ENCODE measurements at regions not wholly inside any gene's neighbourhood (a gene's known extent, or its start where the extent isn't known, plus 50 kb on each side); places are given as distances from the start of the nearest gene placed in this dataset.

- ATAC-seq: no peak
- no peak overlapping the region for H3K4me3 ChIP-seq
- no peak for DNase-seq
- no peak overlapping the region for H3K27ac ChIP-seq
- no peak for TF ChIP-seq CTCF (IDR thresholded peaks at IDR 0.05)
- H3K4me1 ChIP-seq: no peaks in the 10 kb centered on the region
- H3K36me3 ChIP-seq: no peaks in the 10 kb centered on the region
- no peaks in the 10 kb centered on the region for H3K27me3 ChIP-seq
- intact Hi-C loops (cut with DNase I): no loop called here
- H3K9me3 ChIP-seq: no peaks in the 10 kb centered on the region
These were observed 227.1 kb upstream of the KRR1 start for GRCh38 chr12:75738486-75738885.

GRCh38 chr12:75735853-75736252, 224.4 kb upstream of the KRR1 start:
- no peaks in the 10 kb centered on the region for H3K4me1 ChIP-seq
- H3K36me3 ChIP-seq: no peaks in the 10 kb centered on the region
- no peak overlapping the region for H3K27ac ChIP-seq
- ATAC-seq (no peak), DNase-seq (no peak)
- no peak overlapping the region for H3K4me3 ChIP-seq
- H3K27me3 ChIP-seq: no peaks in the 10 kb centered on the region
- no peak for TF ChIP-seq CTCF (IDR thresholded peaks at IDR 0.05)
- H3K9me3 ChIP-seq: no peaks in the 10 kb centered on the region
- intact Hi-C loops (cut with DNase I): no loop called here

- ATAC-seq (no peak), DNase-seq (no peak)
- no peaks in the 10 kb centered on the region for H3K9me3 ChIP-seq
- no peak overlapping the region for H3K4me3 ChIP-seq
- H3K27ac ChIP-seq: no peak overlapping the region
- peaks cover 4% of the 10 kb centered on the region for H3K4me1 ChIP-seq
- intact Hi-C loops (cut with DNase I): no loop called here
- TF ChIP-seq CTCF (IDR thresholded peaks at IDR 0.05): no peak
- H3K36me3 ChIP-seq: no peaks in the 10 kb centered on the region
- no peaks in the 10 kb centered on the region for H3K27me3 ChIP-seq
These were observed 217.4 kb upstream of the KRR1 start for GRCh38 chr12:75728826-75729225.

GRCh38 chr12:75727577-75727976, 216.2 kb upstream of the KRR1 start:
- Histone ChIP-seq H3K36me3 (no peaks in the 10 kb centered on the region), H3K4me1 (peaks cover 12% of the 10 kb centered on the region), H3K4me3 (no peak overlapping the region), H3K27ac (no peak overlapping the region), H3K9me3 (no peaks in the 10 kb centered on the region), H3K27me3 (no peaks in the 10 kb centered on the region)
- intact Hi-C loops (cut with DNase I): no loop called here
- no peak for TF ChIP-seq CTCF (IDR thresholded peaks at IDR 0.05)
- no peak for ATAC-seq
- no peak for DNase-seq

- ATAC-seq (no peak), DNase-seq (no peak)
- no peaks in the 10 kb centered on the region for H3K36me3 ChIP-seq
- intact Hi-C loops (cut with DNase I): no loop called here
- H3K27ac ChIP-seq: no peak overlapping the region
- TF ChIP-seq CTCF (IDR thresholded peaks at IDR 0.05): no peak
- peaks cover 25% of the 10 kb centered on the region for H3K4me1 ChIP-seq
- H3K9me3 ChIP-seq: no peaks in the 10 kb centered on the region
- H3K4me3 ChIP-seq: no peak overlapping the region
- no peaks in the 10 kb centered on the region for H3K27me3 ChIP-seq
These were observed 214.2 kb upstream of the KRR1 start for GRCh38 chr12:75725521-75726111.

- intact Hi-C loops (cut with DNase I): no loop called here
- no peak for DNase-seq
- ATAC-seq: peak; percentile 74
- peaks cover 25% of the 10 kb centered on the region for H3K4me1 ChIP-seq
- H3K27ac ChIP-seq: no peak overlapping the region
- no peaks in the 10 kb centered on the region for H3K9me3 ChIP-seq
- H3K27me3 ChIP-seq: no peaks in the 10 kb centered on the region
- no peaks in the 10 kb centered on the region for H3K36me3 ChIP-seq
- TF ChIP-seq CTCF (IDR thresholded peaks at IDR 0.05): no peak
- no peak overlapping the region for H3K4me3 ChIP-seq
These were observed 213.5 kb upstream of the KRR1 start for GRCh38 chr12:75724928-75725312.
